ENCODE measurements at regions not wholly inside any gene's neighbourhood (a gene's known extent, or its start where the extent isn't known, plus 50 kb on each side); places are given as distances from the start of the nearest gene placed in this dataset.
"Not testable (repeated sequence)": the region's sequence is repeated elsewhere in the genome, so short reads cannot be mapped to it uniquely, and the experiment has no call there.

- Mint-ChIP-seq H3K36me3 (ENCODE audit: low read depth) (no peaks in the 10 kb centered on the region), H3K27ac (no peak overlapping the region), H3K4me3 (no peak overlapping the region), H3K9me3 (no peaks in the 10 kb centered on the region), H3K4me1 (ENCODE audit: low read depth) (no peaks in the 10 kb centered on the region), H3K27me3 (ENCODE audit: low read depth) (no peaks in the 10 kb centered on the region)
Observed at GRCh38 chrX:147468600-147468999, 443.1 kb upstream of the FMR1 start.

GRCh38 chrX:147476008-147476407 lies 435.7 kb upstream of the FMR1 start:
- no peak overlapping the region for H3K4me3 Mint-ChIP-seq
- H3K27ac Mint-ChIP-seq = no peak overlapping the region
- no peaks in the 10 kb centered on the region for H3K27me3 Mint-ChIP-seq (ENCODE audit: low read depth)
- no peaks in the 10 kb centered on the region for H3K36me3 Mint-ChIP-seq (ENCODE audit: low read depth)
- no peaks in the 10 kb centered on the region for H3K4me1 Mint-ChIP-seq (ENCODE audit: low read depth)
- no peaks in the 10 kb centered on the region for H3K9me3 Mint-ChIP-seq

- H3K4me1 Mint-ChIP-seq (ENCODE audit: low read depth) = no peaks in the 10 kb centered on the region
- no peaks in the 10 kb centered on the region for H3K27me3 Mint-ChIP-seq (ENCODE audit: low read depth)
- H3K27ac Mint-ChIP-seq = no peak overlapping the region
- no peak overlapping the region for H3K4me3 Mint-ChIP-seq
- no peaks in the 10 kb centered on the region for H3K9me3 Mint-ChIP-seq
- no peaks in the 10 kb centered on the region for H3K36me3 Mint-ChIP-seq (ENCODE audit: low read depth)
Observed at GRCh38 chrX:147478899-147479298, 432.8 kb upstream of the FMR1 start.

DNA sequence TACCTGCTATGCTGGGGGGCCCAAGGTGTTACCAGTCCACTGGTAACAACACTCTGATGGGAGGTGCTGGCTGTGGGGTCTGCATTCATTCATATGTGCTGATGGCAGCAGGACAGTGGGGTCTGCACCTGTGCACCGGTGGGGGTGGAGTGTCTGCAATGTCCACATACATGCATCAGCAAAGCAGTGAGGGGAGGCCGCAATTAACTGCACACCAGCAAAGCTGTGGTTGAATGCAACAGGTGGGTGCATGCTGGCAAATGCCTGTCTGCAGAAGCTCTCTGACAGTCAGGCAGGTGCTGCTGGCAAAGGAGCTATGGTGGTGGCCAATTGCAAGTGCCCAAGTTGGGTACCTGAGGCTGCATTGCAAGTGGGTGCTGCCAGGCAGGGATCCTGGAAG lies 426.5 kb upstream of the FMR1 start:
- H3K4me1 Mint-ChIP-seq (ENCODE audit: low read depth) = no peaks in the 10 kb centered on the region
- H3K27me3 Mint-ChIP-seq (ENCODE audit: low read depth) = no peaks in the 10 kb centered on the region
- no peak overlapping the region for H3K4me3 Mint-ChIP-seq
- H3K9me3 Mint-ChIP-seq = no peaks in the 10 kb centered on the region
- H3K36me3 Mint-ChIP-seq (ENCODE audit: low read depth) = no peaks in the 10 kb centered on the region
- no peak overlapping the region for H3K27ac Mint-ChIP-seq

GRCh38 chrX:147494365-147494764 lies 417.4 kb upstream of the FMR1 start:
- Mint-ChIP-seq H3K27me3 (ENCODE audit: low read depth) (no peaks in the 10 kb centered on the region), H3K4me3 (no peak overlapping the region), H3K4me1 (ENCODE audit: low read depth) (no peaks in the 10 kb centered on the region), H3K27ac (no peak overlapping the region), H3K36me3 (ENCODE audit: low read depth) (no peaks in the 10 kb centered on the region), H3K9me3 (no peaks in the 10 kb centered on the region)

DNA sequence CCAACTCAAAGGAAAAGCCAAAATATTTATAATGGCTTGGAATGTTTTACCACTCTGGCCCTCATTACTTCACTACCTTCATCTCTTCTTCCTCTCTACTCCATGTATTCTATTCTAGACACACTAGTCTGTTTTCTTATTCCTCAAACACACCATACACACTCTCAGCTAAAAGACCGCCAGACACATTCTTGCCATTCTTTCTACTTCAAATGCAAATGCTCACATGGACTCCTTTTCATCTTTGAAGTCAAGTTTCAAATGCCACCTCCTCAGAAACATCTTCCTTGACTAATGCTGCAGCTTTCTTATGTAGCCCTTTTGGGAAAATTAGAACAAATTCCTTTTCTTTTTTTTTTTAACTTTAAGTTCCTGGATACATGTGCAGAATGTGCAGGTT lies 412.9 kb upstream of the FMR1 start:
- no peaks in the 10 kb centered on the region for H3K4me1 Mint-ChIP-seq (ENCODE audit: low read depth)
- H3K36me3 Mint-ChIP-seq (ENCODE audit: low read depth) = no peaks in the 10 kb centered on the region

GRCh38 chrX:147522981-147523380 lies 388.7 kb upstream of the FMR1 start:
- Mint-ChIP-seq H3K9me3 (peaks cover 5% of the 10 kb centered on the region), H3K27ac (no peak overlapping the region), H3K4me3 (no peak overlapping the region), H3K4me1 (ENCODE audit: low read depth) (no peaks in the 10 kb centered on the region), H3K27me3 (ENCODE audit: low read depth) (no peaks in the 10 kb centered on the region), H3K36me3 (ENCODE audit: low read depth) (no peaks in the 10 kb centered on the region)

More for the DNA sequence above, 412.9 kb upstream of the FMR1 start:
- no peak overlapping the region for H3K4me3 Mint-ChIP-seq
- no peaks in the 10 kb centered on the region for H3K9me3 Mint-ChIP-seq
- no peak overlapping the region for H3K27ac Mint-ChIP-seq
- no peaks in the 10 kb centered on the region for H3K27me3 Mint-ChIP-seq (ENCODE audit: low read depth)

- Mint-ChIP-seq H3K27me3 (ENCODE audit: low read depth) (no peaks in the 10 kb centered on the region), H3K4me3 (no peak overlapping the region), H3K27ac (no peak overlapping the region), H3K36me3 (ENCODE audit: low read depth) (no peaks in the 10 kb centered on the region), H3K9me3 (no peaks in the 10 kb centered on the region), H3K4me1 (ENCODE audit: low read depth) (no peaks in the 10 kb centered on the region)
Observed at GRCh38 chrX:147533426-147533825, 378.3 kb upstream of the FMR1 start.

GRCh38 chrX:147537172-147537571 lies 374.5 kb upstream of the FMR1 start:
- no peaks in the 10 kb centered on the region for H3K9me3 Mint-ChIP-seq
- H3K27ac Mint-ChIP-seq = no peak overlapping the region
- H3K36me3 Mint-ChIP-seq (ENCODE audit: low read depth) = no peaks in the 10 kb centered on the region
- no peaks in the 10 kb centered on the region for H3K4me1 Mint-ChIP-seq (ENCODE audit: low read depth)
- no peaks in the 10 kb centered on the region for H3K27me3 Mint-ChIP-seq (ENCODE audit: low read depth)
- H3K4me3 Mint-ChIP-seq = no peak overlapping the region

DNA sequence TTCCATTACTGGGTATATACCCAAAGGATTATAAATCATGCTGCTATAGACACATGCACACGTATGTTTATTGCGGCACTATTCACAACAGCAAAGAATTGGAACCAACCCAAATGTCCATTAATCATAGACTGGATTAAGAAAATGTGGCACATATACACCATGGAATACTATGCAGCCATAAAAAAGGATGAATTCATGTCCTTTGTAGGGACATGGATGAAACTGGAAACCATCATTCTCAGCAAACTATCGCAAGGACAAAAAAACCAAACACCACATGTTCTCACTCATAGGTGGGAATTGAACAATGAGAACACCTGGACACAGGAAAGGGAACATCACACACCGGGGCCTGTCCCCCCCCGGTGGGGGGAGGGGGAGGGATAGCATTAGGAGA lies 363.7 kb upstream of the FMR1 start:
- not testable (repeated sequence) for H3K9me3 Mint-ChIP-seq; H3K36me3 Mint-ChIP-seq (ENCODE audit: low read depth); H3K4me3 Mint-ChIP-seq; H3K27me3 Mint-ChIP-seq (ENCODE audit: low read depth); H3K27ac Mint-ChIP-seq; H3K4me1 Mint-ChIP-seq (ENCODE audit: low read depth)

GRCh38 chrX:147550217-147550616 lies 361.5 kb upstream of the FMR1 start:
- Mint-ChIP-seq H3K27me3 (ENCODE audit: low read depth) (no peaks in the 10 kb centered on the region), H3K27ac (no peak overlapping the region), H3K36me3 (ENCODE audit: low read depth) (no peaks in the 10 kb centered on the region), H3K9me3 (no peaks in the 10 kb centered on the region), H3K4me1 (ENCODE audit: low read depth) (no peaks in the 10 kb centered on the region), H3K4me3 (no peak overlapping the region)

GRCh38 chrX:147559191-147559590 lies 352.5 kb upstream of the FMR1 start:
- Mint-ChIP-seq H3K9me3 (no peaks in the 10 kb centered on the region), H3K4me1 (ENCODE audit: low read depth) (no peaks in the 10 kb centered on the region), H3K27me3 (ENCODE audit: low read depth) (no peaks in the 10 kb centered on the region), H3K36me3 (ENCODE audit: low read depth) (no peaks in the 10 kb centered on the region), H3K27ac (no peak overlapping the region), H3K4me3 (no peak overlapping the region)

- Mint-ChIP-seq H3K27me3 (ENCODE audit: low read depth) (no peaks in the 10 kb centered on the region), H3K4me1 (ENCODE audit: low read depth) (no peaks in the 10 kb centered on the region), H3K36me3 (ENCODE audit: low read depth) (no peaks in the 10 kb centered on the region), H3K4me3 (no peak overlapping the region), H3K9me3 (no peaks in the 10 kb centered on the region), H3K27ac (no peak overlapping the region)
Observed at GRCh38 chrX:147565237-147565636, 346.5 kb upstream of the FMR1 start.

- Mint-ChIP-seq H3K36me3 (ENCODE audit: low read depth) (no peaks in the 10 kb centered on the region), H3K4me1 (ENCODE audit: low read depth) (no peaks in the 10 kb centered on the region), H3K27ac (no peak overlapping the region), H3K4me3 (no peak overlapping the region), H3K27me3 (ENCODE audit: low read depth) (no peaks in the 10 kb centered on the region), H3K9me3 (no peaks in the 10 kb centered on the region)
Observed at GRCh38 chrX:147570483-147570882, 341.2 kb upstream of the FMR1 start.

GRCh38 chrX:147573266-147573665 lies 338.5 kb upstream of the FMR1 start:
- Mint-ChIP-seq H3K27ac (no peak overlapping the region), H3K4me1 (ENCODE audit: low read depth) (no peaks in the 10 kb centered on the region), H3K27me3 (ENCODE audit: low read depth) (no peaks in the 10 kb centered on the region), H3K4me3 (no peak overlapping the region), H3K36me3 (ENCODE audit: low read depth) (no peaks in the 10 kb centered on the region), H3K9me3 (no peaks in the 10 kb centered on the region)

GRCh38 chrX:147602176-147602696 lies 309.5 kb upstream of the FMR1 start:
- Mint-ChIP-seq H3K27me3 (ENCODE audit: low read depth) (no peaks in the 10 kb centered on the region), H3K4me3 (no peak overlapping the region), H3K36me3 (ENCODE audit: low read depth) (no peaks in the 10 kb centered on the region), H3K4me1 (ENCODE audit: low read depth) (no peaks in the 10 kb centered on the region), H3K27ac (no peak overlapping the region), H3K9me3 (no peaks in the 10 kb centered on the region)

Data from T-helper 1 cell treated with Interleukin-12 subunit alpha and Interleukin-12 subunit beta and Interleukin-4 antibody, amounts not matched to agents 30 μg/mL and 1 μg/mL, for 36 hours (primary cell).